Trophoblast cell (in vitro differentiated cells and primary cell): ENCODE measurements at regions not wholly inside any gene's neighbourhood (a gene's known extent, or its start where the extent isn't known, plus 50 kb on each side); places are given as distances from the start of the nearest gene placed in this dataset.

Experiments
- DNase-seq, 2 donors: peaks; one replicate each; pipeline ENCODE4 v3.0.0-alpha.2; 2016
- H2AFZ ChIP-seq: 2 replicates; pipeline ENCODE4 v1.6.1; 2013; ENCODE audit warnings: low read length, moderate library complexity, mild to moderate bottlenecking; ENCODE audit not compliant: insufficient read depth, poor library complexity
- H2AK5ac ChIP-seq: 2 replicates; pipeline ENCODE4 v1.6.1; 2013; ENCODE audit warnings: mild to moderate bottlenecking, low read length
- H2BK120ac ChIP-seq: 2 replicates; pipeline ENCODE4 v1.6.1; 2013; ENCODE audit warnings: low read length, mild to moderate bottlenecking, moderate library complexity; ENCODE audit not compliant: insufficient read depth, poor library complexity
- H2BK12ac ChIP-seq: 2 replicates; pipeline ENCODE4 v1.6.1; 2013; ENCODE audit warnings: mild to moderate bottlenecking, low read length, moderate library complexity
- H2BK5ac ChIP-seq: 2 replicates; pipeline ENCODE4 v1.6.1; 2013; ENCODE audit warnings: low read length, low read depth, moderate library complexity, mild to moderate bottlenecking; ENCODE audit not compliant: poor library complexity
- H3K14ac ChIP-seq: 2 replicates; pipeline ENCODE4 v1.6.1; 2013; ENCODE audit warnings: mild to moderate bottlenecking, low read length
- H3K18ac ChIP-seq: 2 replicates; pipeline ENCODE4 v1.6.1; 2013; ENCODE audit warnings: mild to moderate bottlenecking, low read length
- H3K23ac ChIP-seq: 2 replicates; pipeline ENCODE4 v1.6.1; 2013; ENCODE audit warnings: low read length
- H3K27ac ChIP-seq: 2 replicates; pipeline ENCODE4 v1.5.1; 2013; ENCODE audit warnings: low read depth, mild to moderate bottlenecking, inconsistent platforms, low read length, moderate library complexity
- H3K27me3 ChIP-seq: 2 replicates; pipeline ENCODE4 v1.6.1; 2013; ENCODE audit warnings: inconsistent platforms, mild to moderate bottlenecking, low read length, moderate library complexity; ENCODE audit not compliant: insufficient read depth
- H3K36me3 ChIP-seq, 2 experiments: 1 replicate in 1 of 2; 2 replicates in 1 of 2; pipeline ENCODE4 v1.6.1; 2013; ENCODE audit warnings: low read length in 2 of 2, mild to moderate bottlenecking in 2 of 2, moderate library complexity in 1 of 2; ENCODE audit not compliant: insufficient read depth in 2 of 2, control insufficient read depth in 1 of 2
- H3K4ac ChIP-seq: 2 replicates; pipeline ENCODE4 v1.6.1; 2013; ENCODE audit warnings: low read depth, mild to moderate bottlenecking, low read length, moderate library complexity
- H3K4me1 ChIP-seq, 2 experiments: 1 replicate in 1 of 2; 2 replicates in 1 of 2; pipeline ENCODE4 v1.6.1; 2013; ENCODE audit warnings: low read length in 2 of 2, mild to moderate bottlenecking in 2 of 2, moderate library complexity in 1 of 2; ENCODE audit not compliant: insufficient read depth in 2 of 2, control insufficient read depth in 1 of 2
- H3K4me2 ChIP-seq: 2 replicates; pipeline ENCODE4 v1.6.1; 2013; ENCODE audit warnings: inconsistent platforms, mild to moderate bottlenecking, low read length, moderate library complexity
- H3K4me3 ChIP-seq: 2 replicates; pipeline ENCODE4 v1.5.1; 2013; ENCODE audit warnings: mild to moderate bottlenecking, low read depth, low read length, inconsistent platforms
- H3K79me1 ChIP-seq: one replicate; pipeline ENCODE4 v1.6.1; 2013; ENCODE audit warnings: low read length
- H3K79me2 ChIP-seq: 2 replicates; pipeline ENCODE4 v1.6.1; 2013; ENCODE audit warnings: low read length, mild to moderate bottlenecking; ENCODE audit not compliant: control insufficient read depth, insufficient read depth, poor library complexity
- H3K9ac ChIP-seq: 2 replicates; pipeline ENCODE4 v1.6.1; 2013; ENCODE audit warnings: mild to moderate bottlenecking, low read length
- H3K9me3 ChIP-seq: 2 replicates; pipeline ENCODE4 v1.6.1; 2013; ENCODE audit warnings: low read depth, mild to moderate bottlenecking, control low read depth, inconsistent platforms, low read length; ENCODE audit not compliant: insufficient read depth
- H4K12ac ChIP-seq: 2 replicates; pipeline ENCODE4 v1.6.1; 2013; ENCODE audit warnings: low read depth, mild to moderate bottlenecking, low read length, moderate library complexity
- H4K8ac ChIP-seq: 2 replicates; pipeline ENCODE4 v1.6.1; 2013; ENCODE audit warnings: low read depth, mild to moderate bottlenecking, low read length, moderate library complexity
- H4K91ac ChIP-seq: one replicate; pipeline ENCODE4 v1.6.1; 2013; ENCODE audit warnings: low read depth, mild to moderate bottlenecking, low read length, moderate library complexity
- WGBS: extraction: QIAGEN DNeasy Blood & Tissue Kit; methylation state at CpG from one replicate; pipeline ENCODE4 v1.1.7; 2013; ENCODE audit warnings: missing lambda C conversion rate; ENCODE audit not compliant: insufficient read length, insufficient coverage; ENCODE audit errors: extremely low coverage; 5-methylcytosine and 5-hydroxymethylcytosine counted together

DNA sequence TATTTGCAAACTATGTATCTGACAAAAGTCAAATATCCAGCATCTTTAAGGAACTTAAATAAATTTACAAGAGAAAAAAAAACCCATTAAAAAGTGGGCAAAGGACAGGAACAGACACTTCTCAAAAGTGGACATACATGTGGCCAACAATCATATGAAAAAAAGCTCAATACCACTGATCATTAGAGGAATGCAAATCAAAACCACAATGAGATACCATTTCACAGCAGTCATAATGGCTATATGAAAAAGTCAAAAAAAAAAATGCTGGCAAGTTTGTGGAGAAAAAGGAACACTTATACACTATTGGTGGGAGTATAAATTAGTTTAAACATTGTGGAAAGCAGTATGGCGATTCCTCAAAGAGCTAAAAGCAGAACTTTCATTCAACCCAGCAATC, 130.3 kb upstream of the LHCGR start:
- no peak overlapping the region for H2BK5ac ChIP-seq
- H3K9ac ChIP-seq = no peak overlapping the region
- no peaks in the 10 kb centered on the region for H3K4me1 ChIP-seq
- no peak overlapping the region for H3K4ac ChIP-seq
- H4K12ac ChIP-seq = no peak overlapping the region
- no peak overlapping the region for H4K8ac ChIP-seq
- no peak overlapping the region for H2BK120ac ChIP-seq
- H3K36me3 ChIP-seq = no peaks in the 10 kb centered on the region
- H2AFZ ChIP-seq = no peak overlapping the region
- H3K18ac ChIP-seq = no peak overlapping the region
- no CpG with 5 or more reads among the region's 1 CpG for WGBS
- H3K79me1 ChIP-seq = no peaks in the 10 kb centered on the region
- H3K4me2 ChIP-seq = no peak overlapping the region
- no peaks in the 10 kb centered on the region for H3K9me3 ChIP-seq
- no peak overlapping the region for H2BK12ac ChIP-seq
- H4K91ac ChIP-seq = no peak overlapping the region
- DNase-seq = no peak
- no peak overlapping the region for H3K27ac ChIP-seq
- H3K23ac ChIP-seq = no peak overlapping the region
- H2AK5ac ChIP-seq = no peak overlapping the region
- H3K79me2 ChIP-seq = no peaks in the 10 kb centered on the region
- H3K4me3 ChIP-seq = no peak overlapping the region
- H3K14ac ChIP-seq = no peak overlapping the region
- no peaks in the 10 kb centered on the region for H3K27me3 ChIP-seq

- Histone ChIP-seq H3K4me2 (no peak overlapping the region), H3K9me3 (no peaks in the 10 kb centered on the region), H4K12ac (no peak overlapping the region), H3K18ac (no peak overlapping the region), H2AK5ac (no peak overlapping the region), H2BK12ac (no peak overlapping the region), H3K27ac (no peak overlapping the region), H3K9ac (no peak overlapping the region), H3K79me1 (no peaks in the 10 kb centered on the region), H3K4ac (no peak overlapping the region), H3K23ac (no peak overlapping the region), H2BK120ac (no peak overlapping the region), H3K27me3 (no peaks in the 10 kb centered on the region), H2AFZ (no peak overlapping the region), H3K14ac (no peak overlapping the region), H2BK5ac (no peak overlapping the region), H3K79me2 (no peaks in the 10 kb centered on the region), H3K4me3 (no peak overlapping the region), H4K91ac (no peak overlapping the region), H3K4me1 (no peaks in the 10 kb centered on the region), H3K36me3 (no peaks in the 10 kb centered on the region), H4K8ac (no peak overlapping the region)
- WGBS = no CpG with 5 or more reads among the region's 6 CpGs
- no peak for DNase-seq
Observed at GRCh38 chr2:48883661-48884060, 128.1 kb upstream of the LHCGR start.

DNA sequence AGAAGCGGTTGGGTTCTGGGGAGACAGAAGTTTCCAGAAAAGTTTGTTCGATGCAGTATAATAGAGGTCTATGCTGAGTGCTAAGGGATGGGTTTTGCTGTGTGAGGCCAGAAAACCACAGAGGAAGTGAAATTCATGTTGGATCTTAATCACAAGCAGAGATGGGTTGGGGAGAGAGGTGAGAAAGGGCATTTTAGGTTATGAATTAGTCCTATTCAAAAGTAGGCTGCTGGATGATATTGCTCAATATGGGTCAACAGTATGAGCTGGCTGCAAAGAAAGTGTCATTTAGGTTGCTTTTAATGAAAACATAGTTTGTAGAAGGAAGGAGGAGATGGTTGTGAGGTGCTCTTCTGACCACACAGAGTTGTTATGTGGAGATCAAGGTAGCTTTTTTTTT, 118.8 kb upstream of the LHCGR start:
- H3K9me3 ChIP-seq = peaks cover 1% of the 10 kb centered on the region

GRCh38 chr2:48873666-48874065, 118.1 kb upstream of the LHCGR start:
- Histone ChIP-seq H2AK5ac (no peak overlapping the region), H3K4me1 (no peaks in the 10 kb centered on the region), H4K8ac (no peak overlapping the region), H3K4me2 (no peak overlapping the region), H3K79me1 (no peaks in the 10 kb centered on the region), H3K18ac (no peak overlapping the region), H3K36me3 (no peaks in the 10 kb centered on the region), H2AFZ (no peak overlapping the region), H2BK12ac (no peak overlapping the region), H3K9me3 (peaks cover 1% of the 10 kb centered on the region), H3K27me3 (no peaks in the 10 kb centered on the region), H2BK5ac (no peak overlapping the region), H2BK120ac (no peak overlapping the region), H4K91ac (no peak overlapping the region), H3K23ac (no peak overlapping the region), H3K27ac (no peak overlapping the region), H3K14ac (no peak overlapping the region), H4K12ac (no peak overlapping the region), H3K4me3 (no peak overlapping the region), H3K79me2 (no peaks in the 10 kb centered on the region), H3K9ac (no peak overlapping the region), H3K4ac (no peak overlapping the region)
- WGBS = no CpG with 5 or more reads among the region's 1 CpG
- DNase-seq = no peak

More for the DNA sequence above, 118.8 kb upstream of the LHCGR start:
- H3K27ac ChIP-seq = no peak overlapping the region
- H4K8ac ChIP-seq = no peak overlapping the region
- H2AFZ ChIP-seq = no peak overlapping the region
- no peak overlapping the region for H4K91ac ChIP-seq
- H4K12ac ChIP-seq = no peak overlapping the region
- H3K79me2 ChIP-seq = no peaks in the 10 kb centered on the region
- no peak overlapping the region for H2BK12ac ChIP-seq
- no peaks in the 10 kb centered on the region for H3K4me1 ChIP-seq
- H3K36me3 ChIP-seq = no peaks in the 10 kb centered on the region
- H3K23ac ChIP-seq = no peak overlapping the region
- DNase-seq = no peak
- no peak overlapping the region for H3K4me3 ChIP-seq
- H2BK5ac ChIP-seq = no peak overlapping the region
- no peak overlapping the region for H3K4me2 ChIP-seq
- no peak overlapping the region for H3K14ac ChIP-seq
- H3K9ac ChIP-seq = no peak overlapping the region
- H3K4ac ChIP-seq = no peak overlapping the region
- no peak overlapping the region for H2AK5ac ChIP-seq
- H3K18ac ChIP-seq = no peak overlapping the region
- H3K79me1 ChIP-seq = no peaks in the 10 kb centered on the region
- H3K27me3 ChIP-seq = no peaks in the 10 kb centered on the region
- WGBS = no CpG with 5 or more reads among the region's 2 CpGs
- no peak overlapping the region for H2BK120ac ChIP-seq
